Right ventricle myocardium inferior (tissue), 1 donor: ENCODE measurements at regions not wholly inside any gene's neighbourhood (a gene's known extent, or its start where the extent isn't known, plus 50 kb on each side); places are given as distances from the start of the nearest gene placed in this dataset.

Experiments
- ATAC-seq: fragments of 200-7000 bp; cut with Tn5 transposase; one replicate; pipeline ENCODE4 v1.9.1; 2020; ENCODE audit warnings: mild to moderate bottlenecking, moderate library complexity
- DNase-seq: peaks from one replicate; pipeline ENCODE4 v3.0.0; 2021; ENCODE audit errors: missing footprints
- intact Hi-C: fragments of 100-400 bp; cut with DNase I; formaldehyde crosslinking; loops from one replicate; pipeline ENCODE4 v1.11.0; 2022
- donor health status: DM: no; HTN: yes; CAD: no; lungs with severe emphysema.

DNA sequence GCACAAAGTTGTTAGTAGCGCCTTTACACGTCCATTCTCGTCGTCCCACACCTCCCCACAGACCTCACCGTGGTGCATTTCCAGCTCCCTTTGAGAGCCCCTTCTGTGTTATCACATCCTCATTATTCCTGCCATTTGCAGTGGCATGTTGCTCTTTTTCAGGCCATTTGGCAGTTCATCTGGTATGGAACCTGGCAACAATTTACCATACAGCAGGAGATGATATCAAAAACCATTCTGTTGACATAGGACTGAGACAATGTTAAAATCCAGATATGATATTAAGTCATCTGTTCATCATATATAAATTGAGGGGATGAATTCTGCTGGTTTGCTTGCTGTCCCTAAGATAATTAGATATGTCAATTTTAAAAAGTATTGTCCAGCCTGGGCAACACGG is 83.0 kb downstream of the TMEM174 start:
- intact Hi-C loops: no loop called here
- ATAC-seq: no peak
- no peak for DNase-seq

DNA sequence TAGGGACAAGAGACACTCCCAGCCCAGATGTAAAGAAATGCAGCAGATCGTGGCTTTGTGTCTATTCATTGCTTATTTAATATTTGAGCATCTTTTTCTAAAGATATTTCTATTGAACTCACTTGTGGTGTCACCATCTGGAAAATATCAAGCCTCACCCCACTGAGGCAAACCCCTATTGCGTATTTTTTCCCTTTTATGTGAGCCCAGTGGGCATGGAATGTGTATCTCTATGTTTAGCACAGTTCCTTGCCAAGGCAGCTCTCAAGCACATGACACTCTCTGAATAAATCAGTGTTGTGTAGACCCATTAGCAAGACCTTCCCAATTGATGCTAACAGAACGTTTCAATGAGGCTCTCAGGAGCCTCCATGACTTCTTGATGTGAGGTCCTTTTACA is 81.6 kb downstream of the TMEM174 start:
- ATAC-seq: no peak
- intact Hi-C loops: no loop called here
- no peak for DNase-seq

DNA sequence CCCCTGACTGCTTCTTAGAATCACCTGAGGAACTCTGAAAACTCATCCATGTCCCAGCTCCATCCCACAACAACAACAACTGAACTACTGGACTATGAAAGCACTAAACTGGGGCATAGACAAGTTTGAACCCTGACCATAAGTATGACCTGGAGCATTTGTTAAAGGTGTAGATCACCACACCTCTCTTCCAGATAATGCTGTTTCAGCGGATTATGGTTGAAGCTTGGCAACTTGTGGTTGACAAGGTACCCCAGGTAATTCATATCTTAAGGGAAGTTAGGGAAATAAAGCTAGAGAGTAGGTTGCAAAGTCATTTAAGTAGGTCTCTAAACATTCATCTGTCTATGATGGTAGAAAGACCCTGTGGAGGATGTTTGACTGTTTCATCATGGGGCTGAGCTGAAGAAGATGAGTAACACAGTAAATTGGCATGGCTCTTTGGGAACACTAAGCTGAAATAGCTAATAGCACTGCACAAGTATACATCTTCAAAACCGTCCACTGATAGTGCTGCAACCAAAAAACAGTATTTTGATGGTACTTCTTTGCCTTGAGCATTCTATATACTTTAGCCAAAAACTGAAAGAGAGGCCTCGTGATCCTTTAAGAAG is 80.2 kb downstream of the TMEM174 start:
- intact Hi-C loops: no loop called here
- no peak for DNase-seq
- no peak for ATAC-seq

DNA sequence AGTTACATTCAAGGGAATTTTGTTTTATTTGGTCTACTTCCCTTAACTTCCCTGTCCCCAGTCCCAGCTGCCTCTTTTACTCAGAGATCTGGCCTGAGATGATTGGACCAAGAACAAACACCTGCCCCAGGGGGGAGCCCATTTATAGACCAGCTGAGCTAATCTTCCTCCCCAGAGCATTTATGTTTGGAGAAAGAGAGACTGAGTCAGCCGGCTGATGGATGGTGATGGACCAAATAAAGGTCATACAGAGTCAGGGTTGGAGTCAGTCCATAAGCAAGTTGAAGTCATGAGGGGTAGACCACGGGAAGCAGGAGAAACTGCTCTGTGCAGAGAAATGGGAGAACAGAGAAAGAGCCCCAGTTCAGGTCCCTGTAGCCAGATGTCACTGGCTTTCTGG is 77.7 kb downstream of the TMEM174 start:
- intact Hi-C loops: no loop called here
- no peak for DNase-seq
- no peak for ATAC-seq

DNA sequence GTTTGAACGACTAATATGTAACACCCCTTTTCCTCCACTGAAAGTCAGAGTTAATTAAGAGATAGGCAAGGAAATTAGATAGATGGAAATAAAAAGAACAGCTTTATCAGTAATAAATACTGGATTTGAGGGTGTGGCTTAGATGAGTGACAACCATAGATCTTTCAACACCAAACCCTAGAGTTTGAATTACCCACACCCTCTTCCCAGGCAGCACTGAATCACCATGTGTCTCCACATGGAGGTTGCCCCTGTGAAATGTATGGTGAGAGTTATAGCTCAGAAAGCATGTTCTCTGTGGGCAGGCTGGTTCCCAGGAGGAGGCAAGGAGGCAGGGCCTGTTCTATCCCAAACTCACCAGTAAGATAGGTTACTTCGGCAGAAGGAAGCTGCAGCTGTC is 69.7 kb downstream of the TMEM174 start:
- ATAC-seq: no peak
- no peak for DNase-seq
- intact Hi-C loops: no loop called here

DNA sequence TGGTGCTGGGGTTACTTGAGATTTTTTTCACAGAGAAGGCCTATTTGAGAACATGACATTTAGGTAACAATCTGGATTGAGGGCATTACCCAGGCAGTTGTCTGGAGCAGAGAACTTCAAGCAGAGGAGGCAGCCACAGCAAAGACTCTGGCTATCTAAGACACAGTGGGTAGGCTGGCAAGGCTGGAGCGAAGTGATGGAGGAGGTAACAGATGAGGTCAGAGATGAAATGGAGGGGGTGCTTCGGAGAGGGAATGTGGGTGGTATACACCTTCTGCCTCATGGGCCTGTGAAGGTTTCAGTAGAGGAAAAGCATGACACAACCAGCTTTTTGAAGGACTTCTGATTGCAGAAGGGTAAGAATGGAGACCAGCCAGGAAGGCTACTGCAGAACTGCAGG is 65.9 kb downstream of the TMEM174 start:
- intact Hi-C loops: no loop called here
- no peak for DNase-seq
- no peak for ATAC-seq

DNA sequence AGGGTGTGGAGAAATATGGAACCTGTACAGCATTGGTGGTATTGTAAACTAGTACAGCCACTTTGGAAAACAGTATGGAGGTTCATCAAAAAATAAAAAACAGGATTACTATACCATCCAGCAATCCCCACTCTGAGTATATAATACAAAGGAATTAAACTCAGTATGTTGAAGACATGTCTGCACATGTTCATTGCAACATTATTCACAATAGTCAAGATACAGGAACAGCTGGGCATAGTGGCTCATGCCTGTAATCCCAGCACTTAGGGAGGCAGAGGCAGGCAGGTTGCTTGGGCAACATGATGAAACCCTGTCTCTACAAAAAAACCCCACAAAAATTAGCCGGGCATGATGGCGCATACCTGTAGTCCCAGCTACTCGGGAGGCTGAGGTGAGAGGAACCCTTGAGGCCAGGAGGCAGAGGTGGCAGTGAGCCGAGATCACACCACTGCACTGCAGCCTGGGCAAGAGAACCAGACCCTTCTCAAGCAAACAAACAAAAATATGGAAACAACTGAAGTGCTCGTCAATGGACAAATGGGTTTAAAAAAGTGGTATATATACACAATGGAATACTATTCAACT is 63.6 kb downstream of the TMEM174 start:
- intact Hi-C loops: no loop called here
- no peak for ATAC-seq

DNA sequence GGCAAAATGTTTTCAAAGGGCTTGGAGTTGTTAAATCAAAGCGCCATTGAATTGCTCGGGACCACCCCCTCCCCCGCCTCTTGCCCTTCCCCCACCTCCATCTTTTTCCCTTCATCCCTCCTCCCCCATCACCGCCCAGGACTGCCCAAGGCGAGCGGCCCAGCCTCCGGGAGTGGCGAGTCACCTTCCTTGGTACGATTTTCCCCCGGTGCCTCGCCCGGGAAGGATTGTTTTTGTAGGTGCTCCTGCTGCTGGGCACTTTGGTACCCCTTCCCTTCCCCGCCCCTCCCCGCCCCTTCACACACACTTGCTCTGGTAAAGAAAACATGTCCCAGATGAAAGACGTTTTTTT is 61.2 kb downstream of the TMEM174 start:
- intact Hi-C loops: no loop called here
- ATAC-seq (no peak), DNase-seq (no peak)

More for the DNA sequence above, 63.6 kb downstream of the TMEM174 start:
- no peak for DNase-seq

DNA sequence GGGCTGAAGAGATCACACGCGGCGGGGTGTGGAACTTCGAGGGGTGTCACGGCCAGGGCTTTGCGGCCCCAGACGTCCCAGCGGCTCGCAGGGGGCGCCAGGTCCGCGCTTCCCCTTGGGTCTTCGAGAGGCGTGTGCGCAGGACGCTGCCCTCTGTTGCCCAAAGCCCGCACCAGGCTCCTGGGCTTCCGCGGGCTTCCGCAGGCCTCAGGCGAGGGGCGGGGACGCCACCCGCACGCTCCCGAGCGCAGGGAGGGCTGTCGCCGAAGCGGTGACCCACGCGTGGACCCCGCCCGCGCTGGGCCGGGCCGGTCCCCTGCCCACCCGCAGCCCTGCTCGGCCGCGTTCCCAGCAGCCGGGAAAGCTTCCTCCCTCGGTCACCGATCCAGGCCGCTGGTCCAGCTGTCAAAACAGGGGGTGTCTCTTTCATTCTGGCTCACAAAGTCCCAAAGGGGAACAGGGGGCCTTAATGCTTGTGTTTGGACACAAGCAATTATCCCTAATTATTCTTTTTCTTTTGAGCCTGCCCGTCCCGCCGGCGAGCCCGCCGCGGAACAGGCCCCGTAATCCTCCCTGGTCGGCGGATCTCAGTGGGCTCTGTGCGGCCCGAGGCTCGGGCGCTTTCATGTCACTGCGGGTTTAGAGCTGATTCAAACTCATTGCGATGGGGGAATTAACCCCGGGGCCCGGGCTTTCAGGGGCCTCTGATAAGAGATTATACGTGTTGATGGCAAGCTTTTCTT is 60.6 kb downstream of the TMEM174 start:
- DNase-seq (peak; percentile 64), ATAC-seq (peak; percentile 46)
- intact Hi-C loops: no loop called here

DNA sequence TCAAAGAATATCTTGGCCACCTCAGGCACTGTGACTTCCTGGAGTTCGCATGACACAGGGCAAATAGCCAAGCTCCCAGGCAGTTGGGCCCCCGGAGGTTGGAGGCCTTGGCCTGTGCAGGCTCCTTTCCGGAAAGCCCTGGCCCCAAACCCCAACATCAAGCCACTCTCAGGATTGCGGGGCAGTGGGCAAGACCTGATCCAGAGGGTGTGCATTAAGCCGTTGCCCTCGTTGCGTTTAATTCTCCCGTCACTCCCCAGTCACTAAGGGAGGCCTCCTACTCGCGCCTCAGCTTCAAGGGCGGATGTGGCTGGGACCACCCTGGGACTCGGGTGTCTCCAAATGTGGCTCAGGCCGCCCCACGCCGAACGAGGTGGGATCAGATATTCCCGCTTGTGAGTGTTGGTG is 60.1 kb downstream of the TMEM174 start:
- intact Hi-C loops: no loop called here
- DNase-seq (no peak), ATAC-seq (no peak)

DNA sequence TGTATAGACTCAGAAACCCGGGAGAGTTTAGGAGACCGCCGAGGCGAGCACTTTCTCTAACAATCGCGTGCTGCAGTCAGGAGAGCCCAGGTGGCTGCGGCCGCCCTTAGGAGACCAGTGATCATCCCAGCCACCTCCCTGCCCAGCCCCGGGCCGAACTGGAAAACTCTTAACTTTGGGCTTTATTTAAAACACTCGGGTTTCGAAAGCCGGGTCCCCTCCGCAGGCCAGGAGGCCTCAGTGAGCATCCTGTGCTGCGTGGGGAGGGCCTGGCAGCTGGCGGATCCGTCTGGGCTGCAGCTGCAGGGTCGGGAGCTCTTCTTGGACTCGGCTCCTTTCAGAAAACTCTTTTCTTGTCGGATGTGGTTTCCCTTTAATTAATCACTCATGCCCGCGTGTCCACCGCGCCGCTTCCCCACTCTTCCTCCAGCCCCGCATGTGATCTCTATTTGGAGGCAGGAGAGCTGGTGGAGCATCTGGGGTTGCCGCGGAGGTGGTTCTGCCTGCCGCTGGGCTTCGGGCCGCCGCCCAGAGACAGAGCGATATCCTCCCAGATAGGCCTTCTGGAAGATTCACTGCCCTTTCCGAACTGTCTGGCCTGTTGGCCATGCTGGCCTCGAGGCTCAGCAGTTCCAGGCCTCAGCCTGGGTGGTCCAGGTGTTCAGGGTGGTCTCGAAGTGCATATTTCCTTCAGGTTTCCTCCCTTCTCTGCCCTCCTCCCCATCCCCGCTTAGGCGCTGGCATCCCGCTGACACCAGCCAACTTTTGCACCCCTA is 59.5 kb downstream of the TMEM174 start:
- DNase-seq (no peak), ATAC-seq (no peak)
- intact Hi-C loops: no loop called here

DNA sequence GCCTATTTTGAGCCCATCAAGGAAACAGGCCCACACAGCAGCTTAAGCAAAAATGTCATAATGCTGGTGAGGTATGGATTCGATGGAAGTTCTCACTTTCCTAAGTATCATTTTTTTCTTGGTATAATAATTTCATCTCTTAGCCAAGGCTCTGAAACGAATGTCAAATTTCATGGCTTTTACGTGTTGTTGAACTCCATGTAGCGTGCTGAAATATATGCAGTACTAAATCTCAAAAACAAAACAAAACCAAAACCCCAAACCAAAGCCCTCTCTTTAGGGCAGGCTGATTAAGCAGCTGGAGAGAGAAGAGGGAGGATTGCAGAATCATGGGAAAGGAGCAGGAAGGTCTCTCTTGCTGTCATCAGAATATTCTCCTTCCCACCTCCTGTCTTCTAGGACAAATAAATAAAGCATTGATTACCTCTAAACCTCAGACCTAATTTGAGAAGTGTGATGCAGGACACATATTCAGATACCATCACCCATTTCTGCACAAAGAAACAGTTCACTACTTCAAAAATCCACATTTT is 58.3 kb downstream of the TMEM174 start:
- ATAC-seq (no peak), DNase-seq (no peak)
- intact Hi-C loops: no loop called here

DNA sequence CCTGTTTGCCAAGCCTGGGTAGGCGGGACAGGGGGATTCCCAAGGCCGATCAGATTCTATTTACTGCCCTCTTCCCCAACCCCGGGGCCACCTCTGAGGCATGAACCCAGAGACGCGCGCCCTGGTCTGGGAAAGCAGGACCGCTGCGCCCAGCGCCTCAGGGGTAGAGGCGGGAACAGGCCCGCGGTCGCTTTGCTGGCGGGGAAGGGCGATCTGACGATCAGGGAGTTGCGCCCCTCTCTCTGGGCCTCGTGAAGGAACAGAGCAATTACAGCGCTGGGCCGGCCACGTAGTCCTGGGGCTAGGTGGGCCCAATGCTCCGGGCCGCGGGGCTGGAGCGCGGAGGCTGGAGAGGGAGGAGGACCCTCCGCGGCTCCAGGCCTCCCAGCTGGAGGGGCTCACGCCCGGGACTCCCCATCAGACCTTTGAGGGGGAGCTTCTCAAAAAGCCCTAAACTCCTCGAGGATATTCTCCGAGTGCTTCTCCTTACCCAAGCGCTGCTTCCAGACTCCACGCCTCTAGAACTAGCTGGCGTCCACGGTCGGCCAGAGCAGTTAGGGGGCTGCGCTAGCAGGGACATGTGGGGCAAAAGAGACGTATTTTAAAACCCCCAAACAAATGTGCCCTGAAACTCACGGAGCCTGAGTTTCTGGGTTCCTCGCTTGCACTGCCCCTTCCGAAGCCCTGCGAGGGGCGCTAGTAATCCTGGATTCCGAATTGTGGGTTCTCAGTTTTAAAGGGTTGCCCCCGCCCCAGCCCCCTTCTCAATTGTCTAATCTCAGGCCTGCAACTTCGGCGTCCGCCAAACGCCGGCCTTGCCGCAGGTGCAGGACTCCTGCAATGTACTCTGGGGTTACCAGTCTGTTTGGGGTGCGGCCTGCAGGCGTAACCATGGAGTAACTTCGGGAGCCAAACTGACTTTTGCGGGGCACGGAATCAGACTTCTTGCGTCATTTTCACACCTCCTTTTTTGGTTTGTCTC is 57.6 kb downstream of the TMEM174 start:
- intact Hi-C loops: no loop called here
- ATAC-seq (no peak), DNase-seq (no peak)

DNA sequence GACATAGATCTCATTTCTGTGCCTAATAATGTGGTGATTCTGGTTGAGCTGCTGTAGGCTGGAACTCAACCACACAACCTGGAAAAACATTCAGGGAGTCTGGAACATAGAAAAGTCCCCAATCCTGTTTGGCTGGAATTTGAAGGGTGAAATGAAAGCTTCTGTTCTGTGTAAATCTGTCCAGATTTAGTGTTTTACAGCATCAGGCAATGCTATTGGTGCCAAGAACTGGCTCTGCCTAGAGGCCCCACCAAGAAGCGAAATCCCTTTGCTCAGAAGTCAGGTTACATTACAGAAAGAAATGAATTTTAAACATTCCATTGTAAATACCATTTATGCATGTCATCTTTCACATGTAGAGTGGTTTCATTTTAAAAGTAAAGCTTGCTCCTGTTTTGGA is 56.3 kb downstream of the TMEM174 start:
- ATAC-seq (no peak), DNase-seq (no peak)
- intact Hi-C loops: no loop called here

DNA sequence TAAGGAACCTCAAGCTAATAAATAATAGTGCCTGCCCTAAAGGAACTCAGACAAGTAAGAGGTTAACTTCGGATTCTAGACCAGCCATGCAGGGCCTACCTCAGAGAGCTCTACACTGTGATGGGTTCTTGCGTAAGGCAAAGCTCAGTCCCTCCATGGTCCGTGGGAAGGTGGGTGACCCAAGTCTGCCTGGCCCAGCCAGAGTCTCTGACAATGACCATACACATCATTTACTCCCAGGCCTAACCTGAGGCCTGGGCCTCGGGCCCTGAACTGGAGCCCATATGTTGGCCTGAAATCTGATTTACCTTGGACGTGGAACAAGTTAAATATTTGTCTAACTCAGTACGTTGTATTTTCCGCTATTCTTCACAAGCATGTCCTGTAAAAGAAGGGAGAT is 55.1 kb downstream of the TMEM174 start:
- DNase-seq: no peak
- intact Hi-C loops: no loop called here
- no peak for ATAC-seq
